ENCODE measurements at regions not wholly inside any gene's neighbourhood (a gene's known extent, or its start where the extent isn't known, plus 50 kb on each side); places are given as distances from the start of the nearest gene placed in this dataset.

- TF ChIP-seq, protein P1, sequence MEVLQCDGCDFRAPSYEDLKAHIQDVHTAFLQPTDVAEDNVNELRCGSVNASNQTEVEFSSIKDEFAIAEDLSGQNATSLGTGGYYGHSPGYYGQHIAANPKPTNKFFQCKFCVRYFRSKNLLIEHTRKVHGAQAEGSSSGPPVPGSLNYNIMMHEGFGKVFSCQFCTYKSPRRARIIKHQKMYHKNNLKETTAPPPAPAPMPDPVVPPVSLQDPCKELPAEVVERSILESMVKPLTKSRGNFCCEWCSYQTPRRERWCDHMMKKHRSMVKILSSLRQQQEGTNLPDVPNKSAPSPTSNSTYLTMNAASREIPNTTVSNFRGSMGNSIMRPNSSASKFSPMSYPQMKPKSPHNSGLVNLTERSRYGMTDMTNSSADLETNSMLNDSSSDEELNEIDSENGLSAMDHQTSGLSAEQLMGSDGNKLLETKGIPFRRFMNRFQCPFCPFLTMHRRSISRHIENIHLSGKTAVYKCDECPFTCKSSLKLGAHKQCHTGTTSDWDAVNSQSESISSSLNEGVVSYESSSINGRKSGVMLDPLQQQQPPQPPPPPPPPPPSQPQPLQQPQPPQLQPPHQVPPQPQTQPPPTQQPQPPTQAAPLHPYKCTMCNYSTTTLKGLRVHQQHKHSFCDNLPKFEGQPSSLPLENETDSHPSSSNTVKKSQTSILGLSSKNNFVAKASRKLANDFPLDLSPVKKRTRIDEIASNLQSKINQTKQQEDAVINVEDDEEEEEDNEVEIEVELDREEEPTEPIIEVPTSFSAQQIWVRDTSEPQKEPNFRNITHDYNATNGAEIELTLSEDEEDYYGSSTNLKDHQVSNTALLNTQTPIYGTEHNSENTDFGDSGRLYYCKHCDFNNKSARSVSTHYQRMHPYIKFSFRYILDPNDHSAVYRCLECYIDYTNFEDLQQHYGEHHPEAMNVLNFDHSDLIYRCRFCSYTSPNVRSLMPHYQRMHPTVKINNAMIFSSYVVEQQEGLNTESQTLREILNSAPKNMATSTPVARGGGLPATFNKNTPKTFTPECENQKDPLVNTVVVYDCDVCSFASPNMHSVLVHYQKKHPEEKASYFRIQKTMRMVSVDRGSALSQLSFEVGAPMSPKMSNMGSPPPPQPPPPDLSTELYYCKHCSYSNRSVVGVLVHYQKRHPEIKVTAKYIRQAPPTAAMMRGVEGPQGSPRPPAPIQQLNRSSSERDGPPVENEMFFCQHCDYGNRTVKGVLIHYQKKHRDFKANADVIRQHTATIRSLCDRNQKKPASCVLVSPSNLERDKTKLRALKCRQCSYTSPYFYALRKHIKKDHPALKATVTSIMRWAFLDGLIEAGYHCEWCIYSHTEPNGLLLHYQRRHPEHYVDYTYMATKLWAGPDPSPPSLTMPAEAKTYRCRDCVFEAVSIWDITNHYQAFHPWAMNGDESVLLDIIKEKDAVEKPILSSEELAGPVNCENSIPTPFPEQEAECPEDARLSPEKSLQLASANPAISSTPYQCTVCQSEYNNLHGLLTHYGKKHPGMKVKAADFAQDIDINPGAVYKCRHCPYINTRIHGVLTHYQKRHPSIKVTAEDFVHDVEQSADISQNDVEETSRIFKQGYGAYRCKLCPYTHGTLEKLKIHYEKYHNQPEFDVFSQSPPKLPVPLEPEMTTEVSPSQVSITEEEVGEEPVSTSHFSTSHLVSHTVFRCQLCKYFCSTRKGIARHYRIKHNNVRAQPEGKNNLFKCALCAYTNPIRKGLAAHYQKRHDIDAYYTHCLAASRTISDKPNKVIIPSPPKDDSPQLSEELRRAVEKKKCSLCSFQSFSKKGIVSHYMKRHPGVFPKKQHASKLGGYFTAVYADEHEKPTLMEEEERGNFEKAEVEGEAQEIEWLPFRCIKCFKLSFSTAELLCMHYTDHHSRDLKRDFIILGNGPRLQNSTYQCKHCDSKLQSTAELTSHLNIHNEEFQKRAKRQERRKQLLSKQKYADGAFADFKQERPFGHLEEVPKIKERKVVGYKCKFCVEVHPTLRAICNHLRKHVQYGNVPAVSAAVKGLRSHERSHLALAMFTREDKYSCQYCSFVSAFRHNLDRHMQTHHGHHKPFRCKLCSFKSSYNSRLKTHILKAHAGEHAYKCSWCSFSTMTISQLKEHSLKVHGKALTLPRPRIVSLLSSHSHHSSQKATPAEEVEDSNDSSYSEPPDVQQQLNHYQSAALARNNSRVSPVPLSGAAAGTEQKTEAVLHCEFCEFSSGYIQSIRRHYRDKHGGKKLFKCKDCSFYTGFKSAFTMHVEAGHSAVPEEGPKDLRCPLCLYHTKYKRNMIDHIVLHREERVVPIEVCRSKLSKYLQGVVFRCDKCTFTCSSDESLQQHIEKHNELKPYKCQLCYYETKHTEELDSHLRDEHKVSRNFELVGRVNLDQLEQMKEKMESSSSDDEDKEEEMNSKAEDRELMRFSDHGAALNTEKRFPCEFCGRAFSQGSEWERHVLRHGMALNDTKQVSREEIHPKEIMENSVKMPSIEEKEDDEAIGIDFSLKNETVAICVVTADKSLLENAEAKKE (CRISPR knock-in tag; IDR thresholded peaks at IDR 0.05) = no peak
- TF ChIP-seq ZNF331 (CRISPR knock-in tag; IDR thresholded peaks at IDR 0.05; ENCODE audit: low read depth) = no peak
- no peak for TF ChIP-seq NANOG (IDR thresholded peaks at IDR 0.05; ENCODE audit: borderline replicate concordance)
- no peak for TF ChIP-seq EZH2phosphoT487 (IDR thresholded peaks at IDR 0.05; ENCODE audit: unreplicated experiment)
- TF ChIP-seq, protein P2, sequence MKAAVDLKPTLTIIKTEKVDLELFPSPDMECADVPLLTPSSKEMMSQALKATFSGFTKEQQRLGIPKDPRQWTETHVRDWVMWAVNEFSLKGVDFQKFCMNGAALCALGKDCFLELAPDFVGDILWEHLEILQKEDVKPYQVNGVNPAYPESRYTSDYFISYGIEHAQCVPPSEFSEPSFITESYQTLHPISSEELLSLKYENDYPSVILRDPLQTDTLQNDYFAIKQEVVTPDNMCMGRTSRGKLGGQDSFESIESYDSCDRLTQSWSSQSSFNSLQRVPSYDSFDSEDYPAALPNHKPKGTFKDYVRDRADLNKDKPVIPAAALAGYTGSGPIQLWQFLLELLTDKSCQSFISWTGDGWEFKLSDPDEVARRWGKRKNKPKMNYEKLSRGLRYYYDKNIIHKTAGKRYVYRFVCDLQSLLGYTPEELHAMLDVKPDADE (IDR thresholded peaks at IDR 0.05) = no peak
- no peak for TF ChIP-seq STAT1 (IDR thresholded peaks at IDR 0.05; ENCODE audit: unreplicated experiment)
- TF ChIP-seq EZH2 (IDR thresholded peaks at IDR 0.05; ENCODE audit: low read depth, unreplicated experiment) = no peak
Measured at GRCh38 chr5:34523387-34523726, 132.8 kb upstream of the RAI14 start (continued).

- no peak overlapping the region for H3K4me2 ChIP-seq
Measured at GRCh38 chr5:34524123-34524522, 132.0 kb upstream of the RAI14 start.

More at GRCh38 chr5:34524123-34524522, 132.0 kb upstream of the RAI14 start:
- Histone ChIP-seq H3F3A (replicated peaks; ENCODE audit: low read depth) (peaks cover 6% of the 10 kb centered on the region; the same call in 1 of the 2 replicates), H3K27me3 (ENCODE audit: insufficient read depth) (no peaks in the 10 kb centered on the region), H3K4me3 (no peak overlapping the region), H2AFZ (no peak overlapping the region), H3K79me2 (replicated peaks; ENCODE audit: insufficient read depth) (no peaks in the 10 kb centered on the region), H3K27ac (ENCODE audit: low read depth) (no peak overlapping the region), H3K36me3 (ENCODE audit: insufficient read depth) (no peaks in the 10 kb centered on the region), H3K9me2 (ENCODE audit: insufficient read depth) (no peaks in the 10 kb centered on the region), H4K20me1 (replicated peaks; ENCODE audit: insufficient read depth) (no peaks in the 10 kb centered on the region), H3K4me1 (ENCODE audit: insufficient read depth) (peaks cover 9% of the 10 kb centered on the region)
- DNase-seq (ENCODE audit: low spot score) (no peak), ATAC-seq (no peak)
- H3K9me3 Mint-ChIP-seq = no peaks in the 10 kb centered on the region
- no peak overlapping the region for H3K4me3 Mint-ChIP-seq
- no peak overlapping the region for H3K27ac Mint-ChIP-seq
- H3K4me1 Mint-ChIP-seq = peaks cover 24% of the 10 kb centered on the region
- H3K36me3 Mint-ChIP-seq (ENCODE audit: low read depth) = no peaks in the 10 kb centered on the region; the same call in 2 of the 3 replicates
- TF ChIP-seq STAT1 (IDR thresholded peaks at IDR 0.05; ENCODE audit: unreplicated experiment) (no peak), CTCF (conservative IDR thresholded peaks at IDR 0.05; ENCODE audit: low read depth in 2 of 2) (no peak), ZNF114 (CRISPR knock-in tag; IDR thresholded peaks at IDR 0.05) (no peak), NANOG (IDR thresholded peaks at IDR 0.05; ENCODE audit: borderline replicate concordance) (no peak), EZH2 (IDR thresholded peaks at IDR 0.05; ENCODE audit: low read depth, unreplicated experiment) (no peak), REST (IDR thresholded peaks at IDR 0.05; ENCODE audit: unreplicated experiment) (no peak), POLR2AphosphoS5 (IDR thresholded peaks at IDR 0.05; ENCODE audit: low read depth) (no peak), EZH2phosphoT487 (IDR thresholded peaks at IDR 0.05; ENCODE audit: unreplicated experiment) (no peak)
- TF ChIP-seq, protein P2 (IDR thresholded peaks at IDR 0.05) = no peak
- peaks cover 4% of the 10 kb centered on the region for H3K27me3 Mint-ChIP-seq (ENCODE audit: insufficient read depth, low read depth, poor library complexity)

Data from GM23338 (cell line).